CD4-positive, alpha-beta T cell treated with Interleukin-6 for 4 hours (primary cell): ENCODE measurements at regions not wholly inside any gene's neighbourhood (a gene's known extent, or its start where the extent isn't known, plus 50 kb on each side); places are given as distances from the start of the nearest gene placed in this dataset.

Experiments used
- DNase-seq: peaks from one replicate; pipeline ENCODE4 v3.0.0-alpha.2; 2020; ENCODE audit warnings: mixed read lengths

- DNase-seq = no peak
These were observed 76.1 kb downstream of the SLC25A47 start for GRCh38 chr14:100399052-100399849.

GRCh38 chr14:100400115-100400514 is 77.0 kb downstream of the SLC25A47 start:
- DNase-seq = no peak

GRCh38 chr14:100401031-100401692 is 78.0 kb downstream of the SLC25A47 start:
- no peak for DNase-seq

GRCh38 chr14:100401792-100402191 is 78.7 kb downstream of the SLC25A47 start:
- DNase-seq = no peak

DNA sequence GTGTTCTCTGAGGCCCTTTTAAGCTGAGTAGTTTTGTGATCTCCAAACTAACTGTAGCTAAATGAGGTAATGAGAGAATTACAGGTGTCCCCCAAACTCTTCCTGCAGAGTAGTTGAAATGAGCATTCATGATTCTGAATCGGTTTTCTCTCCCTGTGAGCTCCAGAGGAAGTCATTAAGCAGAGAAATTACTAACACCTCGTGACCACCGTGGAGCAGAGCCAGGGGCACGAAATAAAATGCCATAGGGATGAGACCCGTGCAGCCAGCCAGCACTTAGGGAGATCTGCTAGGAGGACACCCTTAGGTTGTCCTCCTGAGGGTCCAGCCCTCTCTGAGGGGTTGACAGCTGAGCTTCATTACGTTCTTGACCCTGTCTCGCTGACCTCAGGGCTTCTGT is 79.5 kb downstream of the SLC25A47 start:
- no peak for DNase-seq

- no peak for DNase-seq
These were observed 80.0 kb downstream of the SLC25A47 start for GRCh38 chr14:100403105-100403504.

GRCh38 chr14:100403802-100404365 is 80.7 kb downstream of the SLC25A47 start:
- no peak for DNase-seq

- DNase-seq = no peak
These were observed 81.3 kb downstream of the SLC25A47 start for GRCh38 chr14:100404419-100404818.

DNA sequence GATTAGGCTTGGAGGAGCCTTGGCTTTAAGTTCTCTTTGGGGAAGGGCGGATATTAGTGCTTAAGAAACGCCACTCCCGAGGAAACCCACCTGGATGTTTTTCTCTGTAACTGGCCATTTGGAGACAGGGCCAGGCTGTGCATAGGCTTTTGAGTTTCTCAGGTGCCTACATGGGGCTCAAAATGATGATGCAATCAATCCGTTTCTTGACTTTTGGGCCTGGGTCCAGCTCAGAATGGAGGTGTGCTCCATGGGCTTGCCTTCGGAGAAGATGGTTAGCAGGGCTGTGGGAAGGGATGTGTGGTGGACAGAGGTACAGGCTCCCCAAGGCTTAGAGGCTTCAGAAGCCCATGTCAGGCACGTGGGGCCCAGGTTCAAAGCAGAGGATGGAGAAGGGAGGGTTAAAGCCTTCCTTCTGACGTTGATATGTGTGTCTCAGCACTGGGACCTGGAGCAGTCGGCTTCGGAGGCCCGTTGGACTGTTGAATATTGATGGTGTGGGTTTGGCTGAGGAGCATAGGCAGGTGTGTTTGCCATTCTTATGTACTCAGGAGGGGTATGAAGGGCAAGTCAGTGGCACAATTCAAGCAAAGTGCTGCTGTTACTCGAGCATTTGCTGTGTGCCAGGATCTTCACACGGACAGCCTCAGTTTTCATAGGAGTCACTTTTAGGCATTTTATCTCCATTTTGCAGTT is 82.8 kb downstream of the SLC25A47 start:
- DNase-seq = no peak

DNA sequence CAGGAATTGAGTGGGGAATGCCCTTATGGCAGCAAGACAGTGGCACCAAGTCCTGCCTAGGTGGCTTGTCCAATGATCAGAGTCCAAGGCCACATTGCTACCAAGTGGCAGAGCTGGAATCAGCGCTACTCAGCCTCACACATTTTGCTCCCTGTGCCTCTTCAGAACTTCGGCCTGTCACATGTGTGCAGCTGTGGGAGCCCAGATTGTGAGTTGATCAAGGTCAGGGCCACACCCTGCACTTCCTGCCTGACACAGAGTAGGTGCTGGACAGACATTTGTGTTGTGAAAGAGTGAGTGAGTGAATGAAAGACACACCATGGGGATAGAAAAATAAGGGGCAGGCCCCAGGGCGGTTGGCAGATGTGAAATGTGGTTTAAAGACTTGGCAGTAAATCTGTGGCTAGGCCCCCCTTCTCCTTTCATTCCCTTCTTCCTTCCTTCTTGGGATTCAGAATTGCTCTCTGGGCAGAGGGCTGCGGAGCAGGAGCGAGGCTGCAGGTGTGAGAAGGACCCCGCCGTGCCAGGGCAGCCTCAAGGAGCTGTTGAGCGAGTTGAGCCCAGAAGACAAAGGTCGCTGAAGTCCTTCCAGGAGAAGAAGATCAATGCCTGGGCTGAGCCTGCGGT is 83.5 kb downstream of the SLC25A47 start:
- peak; percentile 31 for DNase-seq

- DNase-seq = no peak
These were observed 84.4 kb downstream of the SLC25A47 start for GRCh38 chr14:100407376-100408102.

DNA sequence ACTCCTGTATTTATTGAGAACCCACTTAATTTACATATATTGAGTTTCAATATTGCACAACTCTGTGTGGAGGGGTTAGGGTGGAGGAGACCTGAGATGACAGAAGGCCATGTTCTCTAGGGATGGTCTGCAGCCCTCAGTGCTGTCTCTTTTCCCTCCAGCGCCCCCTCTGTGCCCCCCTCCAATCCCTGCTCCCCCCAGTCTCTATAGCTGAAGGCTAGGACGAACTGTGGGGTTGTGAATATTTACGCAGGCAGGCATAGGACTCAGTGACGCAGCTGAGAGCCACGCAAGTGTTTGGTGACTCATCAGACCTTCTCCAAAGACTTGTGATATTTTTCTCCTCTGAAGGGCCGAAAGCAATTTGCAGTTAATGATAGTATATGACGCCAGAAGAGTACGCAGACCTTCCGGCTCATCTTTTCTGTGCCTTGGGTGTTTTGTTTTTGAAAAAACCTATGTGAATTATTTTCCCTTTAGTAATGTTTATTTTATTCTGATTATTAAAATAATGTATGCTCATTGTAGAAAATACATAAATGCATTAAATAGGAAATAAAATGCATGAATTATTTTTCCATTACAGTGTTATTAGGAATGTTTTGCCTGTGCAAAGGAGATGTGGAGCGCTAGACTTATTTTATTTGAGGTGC is 85.3 kb downstream of the SLC25A47 start:
- no peak for DNase-seq

GRCh38 chr14:100409003-100409360 is 85.8 kb downstream of the SLC25A47 start:
- DNase-seq = no peak

GRCh38 chr14:100409651-100410050 is 86.5 kb downstream of the SLC25A47 start:
- DNase-seq = no peak

DNA sequence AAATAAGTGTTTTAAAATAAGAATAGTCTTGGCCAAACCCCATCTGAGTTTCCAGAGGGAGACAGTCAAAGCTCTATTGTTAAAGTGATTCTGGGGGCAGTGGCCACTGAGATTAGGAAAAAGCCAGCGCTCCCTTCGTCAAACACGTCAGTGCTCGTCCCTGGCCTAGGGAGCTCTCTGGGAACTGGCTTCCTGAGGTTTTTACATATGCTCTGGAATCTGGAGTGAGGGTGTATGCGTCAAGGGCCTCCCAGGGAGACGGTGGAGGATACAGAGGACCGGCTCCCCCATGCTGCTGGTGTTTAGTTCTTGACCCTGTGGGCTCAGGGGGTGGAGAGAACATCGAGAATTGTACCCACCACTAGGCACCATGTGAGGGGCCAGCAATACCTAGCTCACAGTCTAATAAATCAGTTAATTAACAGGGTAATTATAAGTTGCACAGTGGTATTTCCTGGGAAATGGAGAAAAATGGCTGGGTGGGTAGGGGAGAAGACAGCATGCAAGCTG is 87.0 kb downstream of the SLC25A47 start:
- DNase-seq = no peak

DNA sequence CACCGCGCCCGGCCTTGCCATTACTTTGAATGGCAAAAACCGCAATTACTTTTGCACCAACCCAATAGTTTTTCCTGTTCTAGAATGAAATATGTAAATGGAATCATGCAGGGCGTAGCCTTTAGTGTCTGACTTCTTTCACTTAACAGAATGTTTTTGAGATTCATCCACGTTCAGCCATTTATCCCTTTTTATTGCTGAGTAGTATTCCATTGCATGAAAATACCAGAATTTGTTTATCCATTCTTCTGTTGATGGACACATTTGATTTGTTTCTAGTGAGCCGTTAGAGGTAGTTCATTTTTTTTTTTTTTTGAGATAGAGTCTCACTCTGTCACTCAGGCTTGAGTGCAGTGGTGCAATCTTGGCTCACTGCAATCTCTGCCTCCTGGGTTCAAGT is 90.6 kb downstream of the SLC25A47 start:
- DNase-seq = no peak

DNA sequence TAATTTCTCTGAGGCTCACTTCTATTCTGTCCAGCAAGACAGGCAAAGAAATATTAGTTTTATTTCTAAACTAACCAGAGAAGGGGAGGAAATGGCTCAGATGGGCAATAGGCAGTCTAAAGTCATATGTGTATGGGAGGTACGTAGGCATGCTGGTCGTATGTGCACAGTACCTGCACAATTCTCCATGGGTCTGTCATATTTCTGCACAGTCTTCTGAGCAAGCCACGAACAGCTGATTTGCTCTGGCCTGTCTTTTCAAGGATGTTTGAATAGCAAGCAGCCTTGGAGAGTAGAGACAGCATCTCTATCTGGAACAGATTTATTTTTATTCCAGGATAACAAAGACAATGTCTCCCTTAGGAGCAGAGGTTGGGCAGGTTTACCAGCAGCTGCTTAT is 92.1 kb downstream of the SLC25A47 start:
- no peak for DNase-seq

GRCh38 chr14:100416081-100416680 is 93.0 kb downstream of the SLC25A47 start:
- no peak for DNase-seq

DNA sequence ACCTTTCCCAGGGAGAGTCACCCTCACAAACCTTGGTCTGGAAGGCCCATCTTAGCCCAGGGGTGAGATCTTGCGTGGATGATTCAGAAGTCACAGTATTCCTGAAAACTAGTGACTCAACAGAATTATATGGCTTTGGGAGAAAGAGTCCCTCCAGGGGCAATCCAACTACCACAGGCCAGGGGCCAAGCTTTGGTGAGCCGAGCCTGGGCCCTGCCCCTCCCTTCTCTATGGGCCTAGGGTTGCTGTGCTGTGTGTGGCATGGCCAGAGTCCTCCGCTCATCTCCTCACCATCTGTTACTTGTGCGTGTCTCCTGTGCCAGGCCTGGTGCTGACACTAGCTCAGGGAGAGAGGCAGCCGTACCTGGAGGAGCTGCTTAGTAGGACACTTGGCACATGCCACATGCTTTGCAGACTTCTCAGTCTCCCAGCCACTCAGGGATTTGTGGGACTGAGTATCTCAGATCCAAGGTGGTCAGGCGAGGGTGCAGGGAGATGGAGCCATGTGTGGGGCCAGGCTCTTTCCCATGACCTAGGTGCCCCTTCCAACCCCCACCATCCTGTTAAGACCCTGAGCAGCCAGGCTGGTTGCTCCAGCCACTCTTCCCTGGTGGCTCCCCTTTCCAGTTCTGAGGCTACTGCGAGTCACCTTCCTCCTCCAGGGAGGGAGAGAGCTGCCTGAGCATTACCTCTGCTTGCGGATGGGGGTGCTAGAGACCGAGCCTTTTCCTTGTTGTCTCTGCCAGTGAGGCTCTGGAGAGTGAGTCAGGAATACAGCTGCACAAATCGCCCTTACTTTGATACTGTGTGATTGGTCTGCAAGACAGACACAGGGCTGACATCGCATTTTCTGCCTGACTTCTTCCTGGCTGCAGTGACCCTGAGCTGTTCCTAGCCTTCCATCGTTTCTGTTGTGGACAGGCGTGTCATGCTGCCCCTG is 94.1 kb downstream of the SLC25A47 start:
- no peak for DNase-seq

DNA sequence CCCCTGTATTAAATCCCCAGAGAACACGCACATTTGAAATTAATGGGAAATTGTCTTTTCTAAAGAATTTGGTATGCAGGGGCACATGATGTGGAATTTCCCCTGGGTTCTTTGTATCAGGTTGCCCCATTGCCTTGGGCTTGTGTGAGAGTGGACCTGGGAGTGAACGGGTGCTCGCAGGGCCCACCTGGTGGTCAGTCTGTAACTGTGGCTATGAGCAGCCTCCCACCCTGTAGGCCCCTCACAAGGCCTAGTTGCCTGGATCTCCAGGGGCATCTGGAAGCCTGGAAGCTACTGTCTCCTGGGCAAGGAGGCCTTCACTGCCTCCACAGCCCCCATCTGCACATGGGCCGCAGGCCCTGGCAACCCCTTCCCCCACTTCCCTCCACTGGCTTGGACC is 96.7 kb downstream of the SLC25A47 start:
- no peak for DNase-seq
